AG10803 (cell line): ENCODE measurements at regions not wholly inside any gene's neighbourhood (a gene's known extent, or its start where the extent isn't known, plus 50 kb on each side); places are given as distances from the start of the nearest gene placed in this dataset.

Experiments
- DNase-seq: peaks from one replicate; pipeline ENCODE4 v3.0.0; 2010; ENCODE audit warnings: low read depth
- H3K4me3 ChIP-seq: 2 replicates; pipeline ENCODE4 v1.5.1; 2011; ENCODE audit warnings: mild to moderate bottlenecking, low read length, control low read depth
- CTCF ChIP-seq: conservative IDR thresholded peaks from 2 replicates; pipeline ENCODE4 v1.5.1; 2011; ENCODE audit warnings: mild to moderate bottlenecking, low read length, control low read depth, inconsistent platforms

- DNase-seq: no peak
- TF ChIP-seq CTCF: no peak
- no peak overlapping the region for H3K4me3 ChIP-seq
Observed at GRCh38 chr15:96504371-96504770, 173.9 kb downstream of the NR2F2 start.

- DNase-seq: no peak
- H3K4me3 ChIP-seq: no peak overlapping the region
- no peak for TF ChIP-seq CTCF
Observed at GRCh38 chr15:96505014-96505413, 174.5 kb downstream of the NR2F2 start.

- H3K4me3 ChIP-seq: no peak overlapping the region
- no peak for TF ChIP-seq CTCF
- no peak for DNase-seq
Observed at GRCh38 chr15:96514607-96515285, 184.2 kb downstream of the NR2F2 start.

GRCh38 chr15:96515371-96515770 is 184.9 kb downstream of the NR2F2 start:
- no peak overlapping the region for H3K4me3 ChIP-seq
- no peak for DNase-seq
- no peak for TF ChIP-seq CTCF

GRCh38 chr15:96521386-96521785 is 190.9 kb downstream of the NR2F2 start:
- TF ChIP-seq CTCF: no peak
- H3K4me3 ChIP-seq: no peak overlapping the region
- no peak for DNase-seq

- no peak for TF ChIP-seq CTCF
- DNase-seq: no peak
- H3K4me3 ChIP-seq: no peak overlapping the region
Observed at GRCh38 chr15:96524676-96525417, 194.3 kb downstream of the NR2F2 start.

- no peak for DNase-seq
- TF ChIP-seq CTCF: no peak
- no peak overlapping the region for H3K4me3 ChIP-seq
Observed at GRCh38 chr15:96535148-96535547, 204.6 kb downstream of the NR2F2 start.
